Neural crest cell (in vitro differentiated cells): ENCODE measurements at regions not wholly inside any gene's neighbourhood (a gene's known extent, or its start where the extent isn't known, plus 50 kb on each side); places are given as distances from the start of the nearest gene placed in this dataset.

ENCODE experiments used
- DNase-seq: peaks from one replicate; pipeline ENCODE4 v3.0.0; 2021; ENCODE audit warnings: low read depth, mixed read lengths, low spot score
- H3K27ac Mint-ChIP-seq: one replicate; pipeline ENCODE4 v1.8.0; 2021; ENCODE audit warnings: mild to moderate bottlenecking, mixed read lengths; ENCODE audit not compliant: unreplicated experiment
- H3K27me3 Mint-ChIP-seq: 2 replicates; pipeline ENCODE4 v1.8.0; 2021; ENCODE audit warnings: low read depth, mild to moderate bottlenecking, mixed read lengths
- H3K36me3 Mint-ChIP-seq: 2 replicates; pipeline ENCODE4 v1.8.0; 2021; ENCODE audit warnings: low read depth, mild to moderate bottlenecking, mixed read lengths
- H3K4me1 Mint-ChIP-seq: 2 replicates; pipeline ENCODE4 v1.8.0; 2021; ENCODE audit warnings: mixed read lengths
- H3K4me3 Mint-ChIP-seq: one replicate; pipeline ENCODE4 v1.8.0; 2021; ENCODE audit warnings: mild to moderate bottlenecking, mixed read lengths
- H3K9me3 Mint-ChIP-seq: 2 replicates; pipeline ENCODE4 v1.8.0; 2021; ENCODE audit warnings: mixed read lengths
- TF ChIP-seq, protein P1 (sequence below): fragments of 200-600 bp; sonication (generic); conservative IDR thresholded peaks from 2 replicates; pipeline ENCODE4 v1.5.0; 2021; ENCODE audit warnings: antibody characterized with exemption, mild to moderate bottlenecking

DNA sequence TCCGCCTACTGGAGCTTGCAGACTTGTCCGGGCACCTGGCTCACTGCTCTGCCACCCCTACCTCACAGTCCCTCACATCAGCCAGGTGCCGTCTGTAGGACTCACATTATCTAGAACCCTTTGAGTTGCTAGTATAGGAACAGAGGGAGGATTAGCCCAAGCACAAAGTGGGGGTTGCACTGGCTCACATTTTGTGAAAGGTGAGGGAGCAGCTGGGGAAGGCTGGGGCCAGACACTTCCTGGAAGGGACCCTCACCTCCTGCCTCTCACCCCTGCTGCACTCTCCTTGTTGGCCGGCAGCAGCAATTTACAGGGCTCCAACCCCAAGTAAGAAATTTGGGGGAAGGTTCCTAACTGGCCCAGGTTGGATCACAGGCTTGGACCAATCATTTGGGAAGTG lies 1031.6 kb downstream of the BCL11B start:
- H3K4me3 Mint-ChIP-seq: no peak overlapping the region
- no peak overlapping the region for H3K27ac Mint-ChIP-seq
- H3K4me1 Mint-ChIP-seq: no peaks in the 10 kb centered on the region
- no peaks in the 10 kb centered on the region for H3K27me3 Mint-ChIP-seq
- no peaks in the 10 kb centered on the region for H3K36me3 Mint-ChIP-seq
- TF ChIP-seq, protein P1, sequence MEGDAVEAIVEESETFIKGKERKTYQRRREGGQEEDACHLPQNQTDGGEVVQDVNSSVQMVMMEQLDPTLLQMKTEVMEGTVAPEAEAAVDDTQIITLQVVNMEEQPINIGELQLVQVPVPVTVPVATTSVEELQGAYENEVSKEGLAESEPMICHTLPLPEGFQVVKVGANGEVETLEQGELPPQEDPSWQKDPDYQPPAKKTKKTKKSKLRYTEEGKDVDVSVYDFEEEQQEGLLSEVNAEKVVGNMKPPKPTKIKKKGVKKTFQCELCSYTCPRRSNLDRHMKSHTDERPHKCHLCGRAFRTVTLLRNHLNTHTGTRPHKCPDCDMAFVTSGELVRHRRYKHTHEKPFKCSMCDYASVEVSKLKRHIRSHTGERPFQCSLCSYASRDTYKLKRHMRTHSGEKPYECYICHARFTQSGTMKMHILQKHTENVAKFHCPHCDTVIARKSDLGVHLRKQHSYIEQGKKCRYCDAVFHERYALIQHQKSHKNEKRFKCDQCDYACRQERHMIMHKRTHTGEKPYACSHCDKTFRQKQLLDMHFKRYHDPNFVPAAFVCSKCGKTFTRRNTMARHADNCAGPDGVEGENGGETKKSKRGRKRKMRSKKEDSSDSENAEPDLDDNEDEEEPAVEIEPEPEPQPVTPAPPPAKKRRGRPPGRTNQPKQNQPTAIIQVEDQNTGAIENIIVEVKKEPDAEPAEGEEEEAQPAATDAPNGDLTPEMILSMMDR: no peak
- no peak for DNase-seq
- no peaks in the 10 kb centered on the region for H3K9me3 Mint-ChIP-seq

DNA sequence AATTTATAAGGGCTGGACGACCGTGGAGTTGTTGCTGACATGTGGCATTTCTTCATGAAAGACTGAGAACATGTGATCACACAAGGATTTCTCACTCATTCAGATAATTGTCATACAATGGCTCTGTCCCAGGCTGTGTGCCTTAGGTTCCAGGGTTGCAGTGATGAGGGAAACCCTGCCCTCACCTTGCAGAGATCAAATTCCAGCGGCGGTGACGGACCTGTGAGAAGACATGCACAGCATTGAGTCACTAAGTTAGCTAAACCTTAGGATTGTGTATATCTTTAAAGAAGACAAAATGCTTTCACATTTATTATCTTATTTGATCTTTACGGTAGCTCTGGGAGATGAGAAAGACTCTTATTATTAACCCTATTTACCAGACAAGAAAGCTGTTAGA lies 1029.1 kb downstream of the BCL11B start:
- H3K27me3 Mint-ChIP-seq: no peaks in the 10 kb centered on the region
- TF ChIP-seq, protein P1: no peak
- DNase-seq: no peak
- H3K4me1 Mint-ChIP-seq: no peaks in the 10 kb centered on the region
- no peaks in the 10 kb centered on the region for H3K36me3 Mint-ChIP-seq
- no peaks in the 10 kb centered on the region for H3K9me3 Mint-ChIP-seq
- no peak overlapping the region for H3K27ac Mint-ChIP-seq
- no peak overlapping the region for H3K4me3 Mint-ChIP-seq

DNA sequence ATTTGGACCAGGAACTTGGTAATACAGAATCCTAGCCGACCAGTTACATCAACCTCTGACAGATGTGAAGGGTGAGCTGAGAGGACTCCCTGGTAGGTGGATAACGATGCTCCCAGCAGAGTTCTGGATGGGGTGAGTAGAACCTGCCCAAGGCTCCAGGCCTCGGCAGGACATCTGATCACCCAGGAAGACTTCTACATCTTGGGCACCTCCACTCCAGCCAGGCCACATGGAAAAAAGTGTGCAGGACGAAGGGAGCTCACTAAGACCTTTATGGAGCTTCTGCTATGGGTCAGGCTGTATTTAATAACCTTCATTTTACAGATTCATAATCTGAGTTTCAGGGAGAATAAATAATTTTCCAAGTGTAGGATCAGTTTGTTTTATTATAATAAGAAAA lies 1028.7 kb downstream of the BCL11B start:
- Mint-ChIP-seq H3K4me1 (no peaks in the 10 kb centered on the region), H3K9me3 (no peaks in the 10 kb centered on the region), H3K4me3 (no peak overlapping the region), H3K27me3 (no peaks in the 10 kb centered on the region), H3K36me3 (no peaks in the 10 kb centered on the region), H3K27ac (no peak overlapping the region)
- TF ChIP-seq, protein P1: no peak
- DNase-seq: no peak

DNA sequence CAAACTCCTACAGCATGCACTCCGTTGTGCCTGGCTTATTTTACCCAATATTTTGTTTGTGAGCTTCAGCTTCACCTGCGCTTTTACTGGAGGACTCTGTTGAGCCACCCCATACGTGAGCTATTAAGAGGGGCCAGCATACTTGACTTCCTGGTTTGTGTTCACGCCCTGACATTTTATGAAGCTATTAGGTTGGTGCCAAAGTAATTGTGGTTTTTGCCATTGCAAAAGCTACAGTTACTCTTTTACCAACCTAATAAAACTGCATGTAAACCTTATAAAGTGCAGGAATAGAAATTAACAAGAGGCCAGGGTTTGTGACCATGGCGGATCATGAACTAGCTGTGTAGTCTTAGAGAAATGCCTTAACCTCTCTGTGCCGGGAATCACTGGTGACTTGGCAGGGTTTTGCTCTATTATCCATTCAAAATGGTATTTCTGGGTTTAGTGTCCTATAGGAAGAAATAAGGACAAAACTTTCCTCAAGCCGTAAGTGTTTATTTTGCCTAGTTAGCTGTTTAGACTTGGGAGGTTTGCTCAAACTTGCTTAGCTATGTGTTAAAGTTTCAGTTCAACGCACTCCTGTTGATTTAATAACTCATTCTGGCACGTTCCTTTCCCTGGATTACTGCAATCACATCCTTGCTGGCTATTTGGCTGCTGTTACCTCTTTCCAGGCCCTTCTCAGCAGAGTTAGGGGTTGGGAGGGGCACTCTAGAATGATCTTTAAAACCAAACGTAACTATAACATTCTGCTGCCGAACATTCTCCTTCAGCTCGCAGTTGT lies 1027.6 kb downstream of the BCL11B start:
- no peak overlapping the region for H3K27ac Mint-ChIP-seq
- H3K4me1 Mint-ChIP-seq: no peaks in the 10 kb centered on the region
- no peak overlapping the region for H3K4me3 Mint-ChIP-seq
- no peak for DNase-seq
- no peaks in the 10 kb centered on the region for H3K36me3 Mint-ChIP-seq
- no peaks in the 10 kb centered on the region for H3K27me3 Mint-ChIP-seq
- H3K9me3 Mint-ChIP-seq: no peaks in the 10 kb centered on the region
- TF ChIP-seq, protein P1: no peak

DNA sequence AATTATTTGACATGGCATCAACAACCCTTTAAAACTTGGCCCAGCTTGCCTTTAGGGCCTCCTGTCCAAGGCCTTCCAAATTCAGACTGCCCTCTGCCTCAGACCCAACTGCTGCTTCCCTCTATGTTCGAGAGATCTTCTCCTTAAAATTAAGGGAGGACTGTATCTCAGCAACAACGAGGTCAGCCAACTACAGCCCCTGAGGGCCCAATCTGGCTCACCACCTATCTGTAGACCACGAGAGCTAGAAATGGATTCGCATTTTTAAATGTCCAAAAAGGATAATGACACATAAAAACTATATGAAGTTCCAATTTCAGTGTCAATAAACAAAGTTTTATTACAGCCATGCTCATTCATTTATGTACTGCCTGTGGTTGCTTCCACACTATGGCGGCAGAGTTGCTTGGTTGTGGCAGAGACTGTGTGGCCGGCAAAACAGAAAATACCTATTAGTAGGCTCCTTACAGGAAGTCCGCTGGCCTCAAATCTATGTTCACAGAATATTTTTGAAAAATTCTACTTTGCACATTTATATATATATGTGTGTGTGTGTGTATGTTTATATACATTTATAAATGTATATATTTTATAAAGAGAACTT lies 1026.9 kb downstream of the BCL11B start:
- Mint-ChIP-seq H3K27me3 (no peaks in the 10 kb centered on the region), H3K27ac (no peak overlapping the region), H3K9me3 (no peaks in the 10 kb centered on the region), H3K4me3 (no peak overlapping the region), H3K4me1 (no peaks in the 10 kb centered on the region), H3K36me3 (no peaks in the 10 kb centered on the region)
- TF ChIP-seq, protein P1: no peak
- no peak for DNase-seq
